HEK293 (cell line): ENCODE measurements at regions not wholly inside any gene's neighbourhood (a gene's known extent, or its start where the extent isn't known, plus 50 kb on each side); places are given as distances from the start of the nearest gene placed in this dataset.

Source experiments
- YY1 ChIP-seq: fragments of 450-650 bp; formaldehyde crosslinking; IDR thresholded peaks from 2 replicates; pipeline ENCODE4 v1.5.1; 2018; ENCODE audit warnings: missing biosample characterization, missing genetic modification characterization
- ZNF174 ChIP-seq: fragments of 450-650 bp; formaldehyde crosslinking; IDR thresholded peaks from 2 replicates; pipeline ENCODE4 v1.5.0; 2017; ENCODE audit warnings: missing biosample characterization, mild to moderate bottlenecking, missing genetic modification characterization
- ZNF26 ChIP-seq: fragments of 450-650 bp; formaldehyde crosslinking; IDR thresholded peaks from 2 replicates; pipeline ENCODE4 v1.5.1; 2016; ENCODE audit warnings: missing biosample characterization, missing genetic modification characterization
- ZNF394 ChIP-seq: fragments of 450-650 bp; formaldehyde crosslinking; IDR thresholded peaks from 2 replicates; pipeline ENCODE4 v1.5.1; 2016; ENCODE audit warnings: missing biosample characterization, missing genetic modification characterization, mild to moderate bottlenecking, moderate library complexity, borderline replicate concordance
- ZNF510 ChIP-seq: fragments of 450-650 bp; formaldehyde crosslinking; IDR thresholded peaks from 2 replicates; pipeline ENCODE4 v1.5.1; 2018; ENCODE audit warnings: mild to moderate bottlenecking, missing genetic modification characterization, missing biosample characterization; ENCODE audit not compliant: insufficient replicate concordance
- ZNF549 ChIP-seq: fragments of 450-650 bp; IDR thresholded peaks from 2 replicates; pipeline ENCODE4 v1.5.1; 2018; ENCODE audit warnings: missing biosample characterization, missing genetic modification characterization, mild to moderate bottlenecking, inconsistent platforms, moderate library complexity
- ZNF558 ChIP-seq: fragments of 450-650 bp; formaldehyde crosslinking; IDR thresholded peaks from 2 replicates; pipeline ENCODE4 v1.5.1; 2016; ENCODE audit warnings: missing biosample characterization, missing genetic modification characterization
- TF ChIP-seq, protein P1 (sequence below): fragments of 450-650 bp; formaldehyde crosslinking; IDR thresholded peaks from 2 replicates; pipeline ENCODE4 v1.5.1; 2017; ENCODE audit warnings: missing biosample characterization, missing genetic modification characterization
- TF ChIP-seq, protein P2 (sequence below): fragments of 450-650 bp; formaldehyde crosslinking; IDR thresholded peaks from 2 replicates; pipeline ENCODE4 v1.5.1; 2016; ENCODE audit warnings: missing biosample characterization, missing genetic modification characterization

DNA sequence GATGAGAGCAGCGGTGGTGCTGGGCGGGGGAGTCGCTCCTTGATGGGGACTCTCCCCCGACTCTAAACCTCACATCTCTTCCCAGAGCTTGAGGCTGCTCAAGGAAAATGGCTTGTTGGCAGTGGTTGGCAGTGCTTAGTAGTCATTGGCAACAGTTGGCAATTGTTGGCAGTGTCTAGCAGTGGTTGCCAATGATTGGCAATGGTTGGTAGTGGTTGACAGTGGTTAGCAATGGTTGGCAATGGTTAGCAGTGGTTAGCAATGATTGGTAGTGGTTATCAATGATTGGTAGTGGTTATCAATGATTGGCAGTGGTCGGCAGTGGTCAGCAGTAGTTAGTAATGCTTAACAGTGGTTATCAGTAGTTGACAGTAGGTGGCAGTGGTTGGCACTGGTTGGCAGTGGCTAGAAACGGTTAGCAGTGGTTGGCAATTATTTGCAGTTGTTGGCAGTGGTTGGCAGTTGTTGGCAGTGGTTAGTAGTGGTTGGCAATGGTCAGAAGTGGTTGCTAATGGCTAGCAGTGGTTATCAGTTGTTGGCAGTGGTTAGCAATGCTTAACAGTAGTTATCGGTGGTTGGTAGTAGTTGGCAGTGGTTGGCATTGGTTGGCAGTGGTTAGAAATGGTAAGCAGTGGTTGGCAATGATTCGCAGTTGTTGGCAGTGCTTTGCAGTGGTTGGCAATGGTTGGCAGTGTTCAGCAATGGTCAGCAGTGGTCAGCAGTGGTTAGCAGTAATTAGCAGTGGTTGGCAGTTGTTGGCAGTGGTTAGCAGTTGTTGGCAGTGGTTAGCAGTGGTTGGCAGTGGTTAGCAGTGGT, 85.4 kb upstream of the OTOS start:
- TF ChIP-seq, protein P1, sequence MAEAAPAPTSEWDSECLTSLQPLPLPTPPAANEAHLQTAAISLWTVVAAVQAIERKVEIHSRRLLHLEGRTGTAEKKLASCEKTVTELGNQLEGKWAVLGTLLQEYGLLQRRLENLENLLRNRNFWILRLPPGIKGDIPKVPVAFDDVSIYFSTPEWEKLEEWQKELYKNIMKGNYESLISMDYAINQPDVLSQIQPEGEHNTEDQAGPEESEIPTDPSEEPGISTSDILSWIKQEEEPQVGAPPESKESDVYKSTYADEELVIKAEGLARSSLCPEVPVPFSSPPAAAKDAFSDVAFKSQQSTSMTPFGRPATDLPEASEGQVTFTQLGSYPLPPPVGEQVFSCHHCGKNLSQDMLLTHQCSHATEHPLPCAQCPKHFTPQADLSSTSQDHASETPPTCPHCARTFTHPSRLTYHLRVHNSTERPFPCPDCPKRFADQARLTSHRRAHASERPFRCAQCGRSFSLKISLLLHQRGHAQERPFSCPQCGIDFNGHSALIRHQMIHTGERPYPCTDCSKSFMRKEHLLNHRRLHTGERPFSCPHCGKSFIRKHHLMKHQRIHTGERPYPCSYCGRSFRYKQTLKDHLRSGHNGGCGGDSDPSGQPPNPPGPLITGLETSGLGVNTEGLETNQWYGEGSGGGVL (tag by site-specific recombination), result no peak
- TF ChIP-seq ZNF558 (tag by site-specific recombination) (no peak), ZNF549 (no peak), ZNF394 (tag by site-specific recombination) (no peak), ZNF510 (tag by site-specific recombination) (no peak), ZNF26 (tag by site-specific recombination) (no peak), ZNF174 (tag by site-specific recombination) (no peak), YY1 (tag by site-specific recombination) (no peak)
- TF ChIP-seq, protein P2, sequence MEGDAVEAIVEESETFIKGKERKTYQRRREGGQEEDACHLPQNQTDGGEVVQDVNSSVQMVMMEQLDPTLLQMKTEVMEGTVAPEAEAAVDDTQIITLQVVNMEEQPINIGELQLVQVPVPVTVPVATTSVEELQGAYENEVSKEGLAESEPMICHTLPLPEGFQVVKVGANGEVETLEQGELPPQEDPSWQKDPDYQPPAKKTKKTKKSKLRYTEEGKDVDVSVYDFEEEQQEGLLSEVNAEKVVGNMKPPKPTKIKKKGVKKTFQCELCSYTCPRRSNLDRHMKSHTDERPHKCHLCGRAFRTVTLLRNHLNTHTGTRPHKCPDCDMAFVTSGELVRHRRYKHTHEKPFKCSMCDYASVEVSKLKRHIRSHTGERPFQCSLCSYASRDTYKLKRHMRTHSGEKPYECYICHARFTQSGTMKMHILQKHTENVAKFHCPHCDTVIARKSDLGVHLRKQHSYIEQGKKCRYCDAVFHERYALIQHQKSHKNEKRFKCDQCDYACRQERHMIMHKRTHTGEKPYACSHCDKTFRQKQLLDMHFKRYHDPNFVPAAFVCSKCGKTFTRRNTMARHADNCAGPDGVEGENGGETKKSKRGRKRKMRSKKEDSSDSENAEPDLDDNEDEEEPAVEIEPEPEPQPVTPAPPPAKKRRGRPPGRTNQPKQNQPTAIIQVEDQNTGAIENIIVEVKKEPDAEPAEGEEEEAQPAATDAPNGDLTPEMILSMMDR (tag by site-specific recombination), result no peak
